Thyroid gland (tissue), 4 donors: ENCODE measurements at regions not wholly inside any gene's neighbourhood (a gene's known extent, or its start where the extent isn't known, plus 50 kb on each side); places are given as distances from the start of the nearest gene placed in this dataset.

Experiments
- DNase-seq, 2 donors: peaks; one replicate each; pipeline ENCODE4 v3.0.0-alpha.2; 2019
- H3K27ac ChIP-seq, 3 donors: fragments of 200-600 bp; sonication (generic); 1 replicate in 2 of 3; 2 replicates in 1 of 3; pipeline ENCODE4 v1.5.1; 2016 to 2019; ENCODE audit warnings: mild to moderate bottlenecking in 1 of 3, moderate library complexity in 1 of 3
- H3K27me3 ChIP-seq: fragments of 200-600 bp; sonication (generic); one replicate; pipeline ENCODE4 v1.5.1; 2019
- H3K36me3 ChIP-seq, 2 donors: fragments of 200-600 bp; sonication (generic); one replicate each; pipeline ENCODE4 v1.5.1; 2016 to 2019
- H3K4me1 ChIP-seq, 2 donors: fragments of 200-600 bp; sonication (generic); one replicate each; pipeline ENCODE4 v1.5.1; 2017 to 2019
- H3K4me3 ChIP-seq, 3 donors: fragments of 200-600 bp; sonication (generic); replicated peaks in 1 of 3; 1 replicate in 2 of 3; 2 replicates in 1 of 3; pipeline ENCODE4 v1.5.1; 2016; ENCODE audit warnings: mild to moderate bottlenecking in 1 of 3
- H3K9me3 ChIP-seq: fragments of 200-600 bp; sonication (generic); one replicate; pipeline ENCODE4 v1.5.1; 2017
- CTCF ChIP-seq, 6 experiments: fragments of 200-600 bp in 3 of 6; fragments of 450-650 bp in 3 of 6; sonication (generic) in 3 of 6; IDR thresholded peaks; one replicate each; pipeline ENCODE4 v1.5.1; 2016 to 2019; ENCODE audit warnings: antibody characterized with exemption in 6 of 6, mild to moderate bottlenecking in 2 of 6, inconsistent platforms in 1 of 6, moderate library complexity in 1 of 6
- POLR2A ChIP-seq, 2 donors: fragments of 450-650 bp; IDR thresholded peaks; one replicate each; pipeline ENCODE4 v1.6.1; 2017; ENCODE audit warnings: antibody characterized with exemption in 2 of 2, mild to moderate bottlenecking in 2 of 2, moderate library complexity in 1 of 2
- WGBS, 2 donors: methylation state at CpG; one replicate each; pipeline ENCODE4 v1.1.5; 2017; 5-methylcytosine and 5-hydroxymethylcytosine counted together
- intact Hi-C: fragments of 100-400 bp; cut with DNase I; formaldehyde crosslinking; loops from one replicate; pipeline ENCODE4 v1.15.1; 2023

DNA sequence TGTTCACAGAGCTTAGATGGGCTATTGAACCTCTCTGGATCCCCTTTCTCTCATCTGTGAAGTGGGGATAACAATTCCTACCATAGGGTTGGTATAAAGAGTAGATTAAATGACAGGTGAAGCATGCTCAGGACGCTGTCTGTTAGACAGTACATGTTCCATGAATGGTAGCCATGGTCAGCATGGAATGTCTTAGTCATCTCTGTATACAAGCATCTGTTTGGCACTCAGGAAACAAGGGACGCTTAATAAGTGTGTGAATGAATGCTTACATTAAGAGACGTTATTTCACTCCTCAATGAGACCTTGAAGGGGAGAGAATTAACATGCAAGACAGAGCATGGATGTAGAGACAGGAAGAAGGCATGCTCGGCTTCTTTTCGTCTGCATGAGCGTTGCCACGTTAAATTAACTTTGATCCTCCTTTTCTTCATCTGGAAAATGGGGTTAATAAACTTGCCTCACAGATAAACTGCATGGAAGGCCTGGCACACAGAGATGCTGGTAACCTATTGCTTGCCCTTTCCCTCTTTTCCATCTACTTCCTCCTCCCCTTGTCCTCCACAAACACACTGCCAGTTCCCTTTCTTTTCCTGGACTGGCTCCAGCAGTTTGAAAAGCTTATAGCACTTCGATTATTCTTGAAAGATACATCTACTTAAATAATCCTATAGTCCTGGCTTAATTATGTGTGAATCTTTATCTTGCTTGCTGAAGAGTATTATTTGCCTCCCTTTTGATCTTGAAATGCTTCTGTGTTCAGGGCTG lies 267.2 kb upstream of the MTNR1B start:
- no peak overlapping the region for H3K4me3 ChIP-seq
- no peaks in the 10 kb centered on the region for H3K36me3 ChIP-seq
- TF ChIP-seq CTCF (IDR thresholded peaks at IDR 0.05), result no peak
- TF ChIP-seq POLR2A (IDR thresholded peaks at IDR 0.05), result no peak
- H3K27me3 ChIP-seq, result no peaks in the 10 kb centered on the region
- intact Hi-C loops, result no loop called here
- DNase-seq, result no peak
- WGBS, 2 donors, result 82 to 85% methylated on average over 8 of the region's 8 CpGs
- no peaks in the 10 kb centered on the region for H3K9me3 ChIP-seq
- no peak overlapping the region for H3K27ac ChIP-seq
- H3K4me1 ChIP-seq, result peaks cover 2 to 5% of the 10 kb centered on the region in 2 donors

- Histone ChIP-seq H3K27ac (no peak overlapping the region), H3K4me1 (peaks cover 10 to 12% of the 10 kb centered on the region in 2 donors), H3K9me3 (no peaks in the 10 kb centered on the region), H3K27me3 (no peaks in the 10 kb centered on the region), H3K4me3 (no peak overlapping the region), H3K36me3 (no peaks in the 10 kb centered on the region)
- no peak for DNase-seq
- intact Hi-C loops, result no loop called here
- no peak for TF ChIP-seq CTCF (IDR thresholded peaks at IDR 0.05)
- TF ChIP-seq POLR2A (IDR thresholded peaks at IDR 0.05), result no peak
Measured at GRCh38 chr11:92702805-92703448, 266.5 kb upstream of the MTNR1B start.

GRCh38 chr11:92703449-92703830 lies 266.0 kb upstream of the MTNR1B start:
- no peak for TF ChIP-seq POLR2A (IDR thresholded peaks at IDR 0.05)
- TF ChIP-seq CTCF (IDR thresholded peaks at IDR 0.05), result no peak
- no peaks in the 10 kb centered on the region for H3K27me3 ChIP-seq
- no peak overlapping the region for H3K4me3 ChIP-seq
- no peak overlapping the region for H3K27ac ChIP-seq
- no peaks in the 10 kb centered on the region for H3K36me3 ChIP-seq
- H3K4me1 ChIP-seq, result peaks cover 12 to 14% of the 10 kb centered on the region in 2 donors
- WGBS, 2 donors, result 52 to 58% methylated on average over 3 of the region's 3 CpGs
- no peaks in the 10 kb centered on the region for H3K9me3 ChIP-seq
- intact Hi-C loops, result no loop called here
- no peak for DNase-seq

- no peaks in the 10 kb centered on the region for H3K27me3 ChIP-seq
- no peak overlapping the region for H3K27ac ChIP-seq
- no peaks in the 10 kb centered on the region for H3K36me3 ChIP-seq
- no peak for TF ChIP-seq CTCF (IDR thresholded peaks at IDR 0.05)
- no peak for TF ChIP-seq POLR2A (IDR thresholded peaks at IDR 0.05)
- H3K9me3 ChIP-seq, result no peaks in the 10 kb centered on the region
- H3K4me1 ChIP-seq, result peaks cover 12 to 14% of the 10 kb centered on the region in 2 donors
- DNase-seq, result peak; percentile 76 to 85
- no peak overlapping the region for H3K4me3 ChIP-seq
- 33 to 40% methylated on average over 3 of the region's 3 CpGs for WGBS, 2 donors
- intact Hi-C loops, result no loop called here
Measured at GRCh38 chr11:92707173-92707619, 262.3 kb upstream of the MTNR1B start.

GRCh38 chr11:92707665-92708064 lies 261.8 kb upstream of the MTNR1B start:
- WGBS, 2 donors, result 32 to 46% methylated on average over 1 of the region's 1 CpG
- Histone ChIP-seq H3K27me3 (no peaks in the 10 kb centered on the region), H3K4me1 (peaks cover 12 to 14% of the 10 kb centered on the region in 2 donors), H3K36me3 (no peaks in the 10 kb centered on the region), H3K4me3 (no peak overlapping the region), H3K27ac (no peak overlapping the region), H3K9me3 (no peaks in the 10 kb centered on the region)
- intact Hi-C loops, result no loop called here
- DNase-seq, result no peak
- TF ChIP-seq CTCF (IDR thresholded peaks at IDR 0.05), result no peak
- no peak for TF ChIP-seq POLR2A (IDR thresholded peaks at IDR 0.05)
